ENCODE measurements at regions not wholly inside any gene's neighbourhood (a gene's known extent, or its start where the extent isn't known, plus 50 kb on each side); places are given as distances from the start of the nearest gene placed in this dataset.

DNA sequence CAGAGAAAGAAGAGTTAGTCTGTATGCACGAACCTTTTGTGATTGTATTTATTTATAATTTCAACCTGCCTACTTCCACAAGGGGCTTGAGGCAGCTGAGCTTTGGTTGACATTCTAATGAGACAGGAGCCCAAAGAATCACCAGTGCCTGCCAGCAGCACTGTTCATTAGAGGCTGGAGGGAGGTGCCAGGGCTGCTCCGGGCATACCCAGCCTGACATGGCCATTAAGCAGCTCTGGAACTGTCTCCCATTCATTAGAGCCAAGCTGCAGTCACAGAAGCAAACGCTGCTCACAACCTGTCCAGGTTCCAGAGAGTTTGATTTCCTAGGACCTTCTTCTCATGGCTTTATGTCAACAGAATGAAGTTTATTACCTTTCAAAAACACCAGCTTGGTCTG, 425.5 kb downstream of the RFC3 start:
- no peaks in the 10 kb centered on the region for H3K27me3 ChIP-seq (ENCODE audit: control insufficient read depth in 2 of 2, insufficient read depth in 2 of 2, low read length in 2 of 2)
- intact Hi-C loops (cut with micrococcal nuclease) = no loop called here
- BruUV-seq (replicated peaks) = no TSS peak
- no peak overlapping the region for H3K4me3 ChIP-seq (replicated peaks in 1 of 3; ENCODE audit: insufficient read depth in 1 of 3, low read depth in 1 of 3, low read length in 3 of 3)
- no peak overlapping the region for H3K27ac ChIP-seq (ENCODE audit: insufficient read depth, low read depth, low read length)
- CTCF ChIA-PET = no interaction called here
- no peaks in the 10 kb centered on the region for H3K79me2 ChIP-seq (ENCODE audit: control insufficient read depth, insufficient read depth, low read length)
- H4K20me1 ChIP-seq (replicated peaks; ENCODE audit: control insufficient read depth, extremely low read depth, insufficient read depth, low read length) = no peaks in the 10 kb centered on the region
- H3K9me1 ChIP-seq (replicated peaks; ENCODE audit: control insufficient read depth, extremely low read depth, insufficient read depth, low read length) = no peaks in the 10 kb centered on the region
- H3K9ac ChIP-seq (replicated peaks; ENCODE audit: extremely low read depth, insufficient read depth, low read length) = no peak overlapping the region
- FAIRE-seq = no peak
- dilution Hi-C loops (cut with MboI; ENCODE audit: extremely low pct_ligation_motif_present, low sequenced_read_pairs) = no loop called here
- POLR2A ChIA-PET = no interaction called here
- no peak overlapping the region for H2AFZ ChIP-seq (ENCODE audit: low read depth, low read length)
- peaks cover 6% of the 10 kb centered on the region for H3K4me1 ChIP-seq (ENCODE audit: control insufficient read depth, extremely low read depth, insufficient read depth, low read length)
- TF ChIP-seq MAX (IDR thresholded peaks at IDR 0.05; ENCODE audit: insufficient read depth, insufficient read length) (no peak), POLR2AphosphoS5 (IDR thresholded peaks at IDR 0.05; ENCODE audit: insufficient read depth, low read depth, low read length) (no peak), MYC (IDR thresholded peaks at IDR 0.05; ENCODE audit: low read depth, low read length) (no peak), FOS (IDR thresholded peaks at IDR 0.05; ENCODE audit: borderline replicate concordance, insufficient read depth, low read length) (no peak), EZH2 (IDR thresholded peaks at IDR 0.05; ENCODE audit: borderline replicate concordance, low read depth, low read length, severe bottlenecking) (no peak), GATA2 (IDR thresholded peaks at IDR 0.05; ENCODE audit: insufficient read depth, insufficient read length, low read depth, low read length) (no peak), POLR2A (IDR thresholded peaks at IDR 0.05; ENCODE audit: low read depth, low read length) (no peak), JUN (IDR thresholded peaks at IDR 0.05; ENCODE audit: borderline replicate concordance, insufficient read depth, insufficient read length, low read depth) (no peak), CTCF (IDR thresholded peaks at IDR 0.05; ENCODE audit: extremely low read depth in 1 of 2, insufficient read depth in 1 of 2, low read depth in 1 of 2, low read length in 2 of 2) (no peak)
- no peak for DNase-seq (ENCODE audit: low read depth, low spot score)
- H3K4me2 ChIP-seq (ENCODE audit: insufficient read depth, low read length) = no peak overlapping the region
- H3K36me3 ChIP-seq (ENCODE audit: control insufficient read depth in 2 of 2, extremely low read depth in 1 of 2, insufficient read depth in 2 of 2, low read length in 2 of 2) = no peaks in the 10 kb centered on the region
- no peaks in the 10 kb centered on the region for H3K9me3 ChIP-seq (replicated peaks; ENCODE audit: control insufficient read depth, insufficient read depth, low read length)
